ENCODE measurements at regions not wholly inside any gene's neighbourhood (a gene's known extent, or its start where the extent isn't known, plus 50 kb on each side); places are given as distances from the start of the nearest gene placed in this dataset.
"Not testable (repeated sequence)": the region's sequence is repeated elsewhere in the genome, so short reads cannot be mapped to it uniquely, and the experiment has no call there.

GRCh38 chr3:73999501-73999900 lies 374.8 kb upstream of the PDZRN3 start:
- in situ Hi-C loops (cut with MboI; ENCODE audit: low sequenced_read_pairs), result no loop called here
- no peak overlapping the region for H3K4me3 ChIP-seq

GRCh38 chr3:73990691-73991090 lies 365.9 kb upstream of the PDZRN3 start:
- H3K9me3 ChIP-seq; H3K36me3 ChIP-seq (replicated peaks); H3K4me3 ChIP-seq; H3K27me3 ChIP-seq (ENCODE audit: low read depth); H3K4me1 ChIP-seq; in situ Hi-C loops (cut with MboI; ENCODE audit: low sequenced_read_pairs); DNase-seq (ENCODE audit: low spot score in 2 of 2): not testable (repeated sequence)

More at GRCh38 chr3:73999501-73999900, 374.8 kb upstream of the PDZRN3 start:
- no peaks in the 10 kb centered on the region for H3K27me3 ChIP-seq (ENCODE audit: low read depth)
- no peaks in the 10 kb centered on the region for H3K9me3 ChIP-seq
- DNase-seq (ENCODE audit: low spot score in 2 of 2), result no peak
- H3K36me3 ChIP-seq (replicated peaks), result no peaks in the 10 kb centered on the region
- H3K4me1 ChIP-seq, result peaks cover 5% of the 10 kb centered on the region

- in situ Hi-C loops (cut with MboI; ENCODE audit: low sequenced_read_pairs), result no loop called here
- Histone ChIP-seq H3K4me3 (no peak overlapping the region), H3K4me1 (peaks cover 8% of the 10 kb centered on the region), H3K9me3 (peaks cover 2% of the 10 kb centered on the region; the same call in 1 of the 2 replicates), H3K27me3 (ENCODE audit: low read depth) (no peaks in the 10 kb centered on the region), H3K36me3 (replicated peaks) (no peaks in the 10 kb centered on the region)
- no peak for DNase-seq (ENCODE audit: low spot score in 2 of 2)
These were observed 342.0 kb upstream of the PDZRN3 start for GRCh38 chr3:73966733-73967132.

GRCh38 chr3:73964818-73965217 lies 340.1 kb upstream of the PDZRN3 start:
- Histone ChIP-seq H3K27me3 (ENCODE audit: low read depth) (no peaks in the 10 kb centered on the region), H3K4me3 (no peak overlapping the region), H3K36me3 (replicated peaks) (no peaks in the 10 kb centered on the region), H3K4me1 (peaks cover 8% of the 10 kb centered on the region), H3K9me3 (peaks cover 2% of the 10 kb centered on the region; the same call in 1 of the 2 replicates)
- no peak for DNase-seq (ENCODE audit: low spot score in 2 of 2)
- in situ Hi-C loops (cut with MboI; ENCODE audit: low sequenced_read_pairs), result no loop called here

- Histone ChIP-seq H3K27me3 (ENCODE audit: low read depth) (no peaks in the 10 kb centered on the region), H3K36me3 (replicated peaks) (no peaks in the 10 kb centered on the region), H3K4me1 (peaks cover 43% of the 10 kb centered on the region), H3K9me3 (no peaks in the 10 kb centered on the region), H3K4me3 (no peak overlapping the region)
- DNase-seq (ENCODE audit: low spot score in 2 of 2), result peak; percentile 36 to 100
- in situ Hi-C loops (cut with MboI; ENCODE audit: low sequenced_read_pairs), result loop anchor here (10.0 kb wide), 1 partner anchor 71 kb away; no protein-coding TSS in a partner anchor
These were observed 330.8 kb upstream of the PDZRN3 start for GRCh38 chr3:73955494-73956070.

- no peaks in the 10 kb centered on the region for H3K27me3 ChIP-seq (ENCODE audit: low read depth)
- H3K4me3 ChIP-seq, result no peak overlapping the region
- in situ Hi-C loops (cut with MboI; ENCODE audit: low sequenced_read_pairs), result loop anchor here (10.0 kb wide), 1 partner anchor 70 kb away; no protein-coding TSS in a partner anchor
- peaks cover 50% of the 10 kb centered on the region for H3K4me1 ChIP-seq
- DNase-seq (ENCODE audit: low spot score in 2 of 2), result peak; percentile 17
- no peaks in the 10 kb centered on the region for H3K9me3 ChIP-seq
- no peaks in the 10 kb centered on the region for H3K36me3 ChIP-seq (replicated peaks)
These were observed 329.8 kb upstream of the PDZRN3 start for GRCh38 chr3:73954506-73954905.

GRCh38 chr3:73952781-73953180 lies 328.0 kb upstream of the PDZRN3 start:
- H3K36me3 ChIP-seq (replicated peaks), result no peaks in the 10 kb centered on the region
- no peaks in the 10 kb centered on the region for H3K27me3 ChIP-seq (ENCODE audit: low read depth)
- DNase-seq (ENCODE audit: low spot score in 2 of 2), result no peak
- peaks cover 50% of the 10 kb centered on the region for H3K4me1 ChIP-seq
- H3K4me3 ChIP-seq, result no peak overlapping the region
- no peaks in the 10 kb centered on the region for H3K9me3 ChIP-seq
- in situ Hi-C loops (cut with MboI; ENCODE audit: low sequenced_read_pairs), result loop anchor here (10.0 kb wide), 1 partner anchor 68 kb away; no protein-coding TSS in a partner anchor

GRCh38 chr3:73950865-73951558 lies 326.3 kb upstream of the PDZRN3 start:
- Histone ChIP-seq H3K4me3 (no peak overlapping the region), H3K27me3 (ENCODE audit: low read depth) (no peaks in the 10 kb centered on the region), H3K4me1 (peaks cover 39% of the 10 kb centered on the region), H3K9me3 (no peaks in the 10 kb centered on the region), H3K36me3 (replicated peaks) (no peaks in the 10 kb centered on the region)
- DNase-seq (ENCODE audit: low spot score in 2 of 2), result peak; percentile 62 to 91
- in situ Hi-C loops (cut with MboI; ENCODE audit: low sequenced_read_pairs), result loop anchor here (10.0 kb wide), 1 partner anchor 66 kb away; no protein-coding TSS in a partner anchor

- in situ Hi-C loops (cut with MboI; ENCODE audit: low sequenced_read_pairs), result no loop called here
These were observed 320.8 kb upstream of the PDZRN3 start for GRCh38 chr3:73945541-73945940.

GRCh38 chr3:73939985-73940384 lies 315.2 kb upstream of the PDZRN3 start:
- Histone ChIP-seq H3K36me3 (replicated peaks) (no peaks in the 10 kb centered on the region), H3K4me3 (no peak overlapping the region), H3K27me3 (ENCODE audit: low read depth) (no peaks in the 10 kb centered on the region), H3K4me1 (no peaks in the 10 kb centered on the region), H3K9me3 (no peaks in the 10 kb centered on the region)
- DNase-seq (ENCODE audit: low spot score in 2 of 2), result no peak
- in situ Hi-C loops (cut with MboI; ENCODE audit: low sequenced_read_pairs), result no loop called here

More at GRCh38 chr3:73945541-73945940, 320.8 kb upstream of the PDZRN3 start:
- Histone ChIP-seq H3K4me1 (peaks cover 6% of the 10 kb centered on the region), H3K36me3 (replicated peaks) (no peaks in the 10 kb centered on the region), H3K9me3 (no peaks in the 10 kb centered on the region), H3K4me3 (no peak overlapping the region), H3K27me3 (ENCODE audit: low read depth) (no peaks in the 10 kb centered on the region)
- DNase-seq (ENCODE audit: low spot score in 2 of 2), result no peak

- Histone ChIP-seq H3K9me3 (no peaks in the 10 kb centered on the region), H3K36me3 (replicated peaks) (no peaks in the 10 kb centered on the region), H3K4me3 (no peak overlapping the region), H3K27me3 (ENCODE audit: low read depth) (no peaks in the 10 kb centered on the region), H3K4me1 (no peaks in the 10 kb centered on the region)
- DNase-seq (ENCODE audit: low spot score in 2 of 2), result no peak
- in situ Hi-C loops (cut with MboI; ENCODE audit: low sequenced_read_pairs), result no loop called here
These were observed 308.8 kb upstream of the PDZRN3 start for GRCh38 chr3:73933585-73933984.

- in situ Hi-C loops (cut with MboI; ENCODE audit: low sequenced_read_pairs), result no loop called here
These were observed 302.4 kb upstream of the PDZRN3 start for GRCh38 chr3:73927203-73927570.

GRCh38 chr3:73926360-73927202 lies 301.8 kb upstream of the PDZRN3 start:
- Histone ChIP-seq H3K4me1 (peaks cover 6% of the 10 kb centered on the region; the same call in 1 of the 2 replicates), H3K4me3 (no peak overlapping the region), H3K9me3 (no peaks in the 10 kb centered on the region), H3K36me3 (replicated peaks) (no peaks in the 10 kb centered on the region), H3K27me3 (ENCODE audit: low read depth) (no peaks in the 10 kb centered on the region)
- in situ Hi-C loops (cut with MboI; ENCODE audit: low sequenced_read_pairs), result no loop called here
- DNase-seq (ENCODE audit: low spot score in 2 of 2), result peak; percentile 55 to 84

More at GRCh38 chr3:73927203-73927570, 302.4 kb upstream of the PDZRN3 start:
- Histone ChIP-seq H3K36me3 (replicated peaks) (no peaks in the 10 kb centered on the region), H3K9me3 (no peaks in the 10 kb centered on the region), H3K4me3 (no peak overlapping the region), H3K4me1 (peaks cover 6% of the 10 kb centered on the region; the same call in 1 of the 2 replicates), H3K27me3 (ENCODE audit: low read depth) (no peaks in the 10 kb centered on the region)
- DNase-seq (ENCODE audit: low spot score in 2 of 2), result no peak
